Right lung (tissue), 2 donors: ENCODE measurements at regions not wholly inside any gene's neighbourhood (a gene's known extent, or its start where the extent isn't known, plus 50 kb on each side); places are given as distances from the start of the nearest gene placed in this dataset.

ENCODE experiments used
- DNase-seq, 2 donors: peaks; one replicate each; pipeline ENCODE4 v3.0.0-alpha.2; 2013

- no peak for DNase-seq
These were observed 240.2 kb downstream of the MN1 start for GRCh38 chr22:27561286-27561904.

GRCh38 chr22:27564806-27565205 is 236.8 kb downstream of the MN1 start:
- DNase-seq: no peak

GRCh38 chr22:27566602-27567001 is 235.0 kb downstream of the MN1 start:
- no peak for DNase-seq

- no peak for DNase-seq
These were observed 233.3 kb downstream of the MN1 start for GRCh38 chr22:27568265-27568664.

GRCh38 chr22:27571463-27572277 is 229.9 kb downstream of the MN1 start:
- DNase-seq: no peak

- no peak for DNase-seq
These were observed 229.3 kb downstream of the MN1 start for GRCh38 chr22:27572278-27572666.

- peak in 1 of 2 donors; percentile 41 for DNase-seq
These were observed 228.1 kb downstream of the MN1 start for GRCh38 chr22:27573280-27574001.

GRCh38 chr22:27574002-27574366 is 227.6 kb downstream of the MN1 start:
- no peak for DNase-seq

- DNase-seq: no peak
These were observed 226.9 kb downstream of the MN1 start for GRCh38 chr22:27574651-27575050.

GRCh38 chr22:27575348-27575747 is 226.2 kb downstream of the MN1 start:
- no peak for DNase-seq

GRCh38 chr22:27576413-27576812 is 225.1 kb downstream of the MN1 start:
- no peak for DNase-seq

GRCh38 chr22:27576815-27577573 is 224.6 kb downstream of the MN1 start:
- DNase-seq: peak; percentile 69 to 78

GRCh38 chr22:27577574-27577969 is 224.0 kb downstream of the MN1 start:
- DNase-seq: no peak

GRCh38 chr22:27578937-27579617 is 222.5 kb downstream of the MN1 start:
- no peak for DNase-seq

GRCh38 chr22:27580311-27580897 is 221.2 kb downstream of the MN1 start:
- DNase-seq: no peak

- no peak for DNase-seq
These were observed 220.3 kb downstream of the MN1 start for GRCh38 chr22:27581236-27581635.

GRCh38 chr22:27581688-27582087 is 219.9 kb downstream of the MN1 start:
- DNase-seq: peak; percentile 89 to 91

GRCh38 chr22:27583856-27584255 is 217.7 kb downstream of the MN1 start:
- no peak for DNase-seq

GRCh38 chr22:27585141-27585540 is 216.4 kb downstream of the MN1 start:
- no peak for DNase-seq

- DNase-seq: no peak
These were observed 213.3 kb downstream of the MN1 start for GRCh38 chr22:27588268-27588667.

- no peak for DNase-seq
These were observed 212.6 kb downstream of the MN1 start for GRCh38 chr22:27588915-27589314.
